ENCODE measurements at regions not wholly inside any gene's neighbourhood (a gene's known extent, or its start where the extent isn't known, plus 50 kb on each side); places are given as distances from the start of the nearest gene placed in this dataset.

DNA sequence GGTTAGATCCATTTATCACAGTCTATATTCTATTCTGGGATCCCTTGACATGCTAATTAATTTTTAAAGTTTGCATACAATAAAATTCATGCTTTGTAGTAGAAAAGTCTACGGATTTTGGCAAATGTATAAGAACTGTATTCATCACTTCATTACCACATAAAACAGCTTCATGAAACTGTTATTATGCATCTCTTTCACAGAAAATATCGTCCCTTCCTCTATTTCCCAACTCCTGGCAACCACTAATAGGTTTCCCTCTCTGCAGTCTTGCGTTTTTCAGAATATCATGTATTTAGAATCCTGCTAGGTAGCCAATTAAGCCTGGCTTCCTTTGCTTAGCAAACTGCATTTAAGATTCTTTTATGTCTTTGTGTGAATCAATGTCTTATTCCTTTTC is 441.3 kb upstream of the RGS17 start:
- no peak for DNase-seq (ENCODE audit: low read depth, low spot score)
- H3K4me3 ChIP-seq (ENCODE audit: low read depth, low read length), result no peak overlapping the region
- in situ Hi-C loops (cut with HindIII; ENCODE audit: low sequenced_read_pairs), result no loop called here
- TF ChIP-seq, protein P1, sequence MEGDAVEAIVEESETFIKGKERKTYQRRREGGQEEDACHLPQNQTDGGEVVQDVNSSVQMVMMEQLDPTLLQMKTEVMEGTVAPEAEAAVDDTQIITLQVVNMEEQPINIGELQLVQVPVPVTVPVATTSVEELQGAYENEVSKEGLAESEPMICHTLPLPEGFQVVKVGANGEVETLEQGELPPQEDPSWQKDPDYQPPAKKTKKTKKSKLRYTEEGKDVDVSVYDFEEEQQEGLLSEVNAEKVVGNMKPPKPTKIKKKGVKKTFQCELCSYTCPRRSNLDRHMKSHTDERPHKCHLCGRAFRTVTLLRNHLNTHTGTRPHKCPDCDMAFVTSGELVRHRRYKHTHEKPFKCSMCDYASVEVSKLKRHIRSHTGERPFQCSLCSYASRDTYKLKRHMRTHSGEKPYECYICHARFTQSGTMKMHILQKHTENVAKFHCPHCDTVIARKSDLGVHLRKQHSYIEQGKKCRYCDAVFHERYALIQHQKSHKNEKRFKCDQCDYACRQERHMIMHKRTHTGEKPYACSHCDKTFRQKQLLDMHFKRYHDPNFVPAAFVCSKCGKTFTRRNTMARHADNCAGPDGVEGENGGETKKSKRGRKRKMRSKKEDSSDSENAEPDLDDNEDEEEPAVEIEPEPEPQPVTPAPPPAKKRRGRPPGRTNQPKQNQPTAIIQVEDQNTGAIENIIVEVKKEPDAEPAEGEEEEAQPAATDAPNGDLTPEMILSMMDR (IDR thresholded peaks at IDR 0.05; ENCODE audit: low read depth, low read length), result no peak

DNA sequence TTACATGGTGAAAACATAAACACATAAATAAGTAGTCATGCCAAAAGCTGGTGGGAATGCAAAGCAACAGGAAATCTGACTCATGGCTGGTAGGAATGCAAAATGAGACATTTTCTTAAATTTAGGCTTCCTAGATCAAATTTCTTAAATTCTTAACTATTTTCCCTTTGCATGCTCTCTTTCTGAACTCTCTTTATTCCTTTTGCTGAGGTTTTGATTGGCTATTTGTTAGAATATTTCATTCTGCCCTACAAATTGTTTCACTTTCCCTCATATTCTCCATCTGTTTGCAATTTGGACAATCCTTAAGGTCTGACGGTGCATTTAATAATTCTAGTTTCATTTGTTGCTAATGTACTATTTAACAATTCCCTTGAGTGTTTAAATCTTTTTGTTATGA is 437.5 kb upstream of the RGS17 start:
- DNase-seq (ENCODE audit: low read depth, low spot score), result peak; percentile 49
- in situ Hi-C loops (cut with HindIII; ENCODE audit: low sequenced_read_pairs), result no loop called here
- TF ChIP-seq, protein P1 (IDR thresholded peaks at IDR 0.05; ENCODE audit: low read depth, low read length), result no peak
- H3K4me3 ChIP-seq (ENCODE audit: low read depth, low read length), result no peak overlapping the region

DNA sequence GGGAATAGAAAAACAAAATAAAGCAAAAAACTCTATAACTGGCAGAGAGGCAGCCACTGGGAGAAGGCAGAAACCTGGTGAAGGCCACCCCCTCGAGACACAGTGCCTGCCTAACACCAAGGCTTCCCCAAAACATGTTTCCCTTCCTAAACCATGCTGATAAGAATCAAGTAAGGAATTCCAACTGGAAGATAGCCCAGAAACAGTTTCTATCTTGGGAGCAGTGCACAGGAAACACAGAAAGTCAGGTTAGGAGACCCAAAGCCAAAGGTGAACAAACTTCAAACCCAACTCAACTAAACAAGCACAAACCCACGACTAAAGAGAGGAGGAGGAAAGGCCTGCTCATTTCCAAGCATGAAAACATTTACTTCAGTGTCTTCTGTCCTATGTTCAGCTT is 433.7 kb upstream of the RGS17 start:
- peak; percentile 14 for DNase-seq (ENCODE audit: low read depth, low spot score)
- TF ChIP-seq, protein P1 (IDR thresholded peaks at IDR 0.05; ENCODE audit: low read depth, low read length), result no peak
- H3K4me3 ChIP-seq (ENCODE audit: low read depth, low read length), result no peak overlapping the region
- in situ Hi-C loops (cut with HindIII; ENCODE audit: low sequenced_read_pairs), result no loop called here

DNA sequence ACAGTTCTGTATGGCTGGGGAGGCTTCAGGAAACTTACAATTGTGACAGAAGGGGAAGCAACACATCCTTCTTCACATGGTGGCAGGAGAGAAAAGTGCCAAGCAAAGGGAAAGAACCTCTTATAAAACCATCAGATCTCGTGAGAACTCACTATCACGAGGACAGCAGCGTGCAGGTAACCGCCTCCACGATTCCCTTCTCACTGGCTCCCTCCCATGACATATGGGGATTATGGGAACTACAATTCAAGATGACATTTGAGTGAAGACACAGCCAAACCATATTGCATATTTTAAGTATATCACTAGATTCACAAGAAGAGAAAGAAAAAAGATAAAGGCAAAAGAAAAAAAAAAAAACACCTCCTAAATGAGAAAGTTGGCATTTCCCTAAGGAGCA is 431.9 kb upstream of the RGS17 start:
- DNase-seq (ENCODE audit: low read depth, low spot score), result no peak
- no peak overlapping the region for H3K4me3 ChIP-seq (ENCODE audit: low read depth, low read length)
- in situ Hi-C loops (cut with HindIII; ENCODE audit: low sequenced_read_pairs), result no loop called here
- TF ChIP-seq, protein P1 (IDR thresholded peaks at IDR 0.05; ENCODE audit: low read depth, low read length), result no peak

DNA sequence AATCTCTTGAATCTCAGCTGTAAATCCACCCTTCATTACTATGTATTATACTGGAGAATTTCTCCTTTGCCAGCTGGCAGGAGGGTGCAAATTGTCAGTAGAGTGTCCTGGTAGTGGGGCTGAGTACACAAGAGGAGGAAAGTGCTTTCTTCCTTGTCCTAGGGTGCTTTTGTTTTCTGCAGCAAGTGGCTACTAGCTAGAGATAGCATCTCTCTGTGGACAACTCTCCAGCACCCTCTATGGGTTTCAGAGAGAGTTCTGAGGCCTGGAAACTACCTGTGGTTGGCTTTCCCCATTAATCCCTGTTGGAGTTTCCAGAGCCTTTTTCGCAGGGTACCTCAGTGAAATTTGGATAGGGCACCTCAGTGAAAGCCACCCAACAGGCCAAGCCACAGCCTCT is 422.5 kb upstream of the RGS17 start:
- H3K4me3 ChIP-seq (ENCODE audit: low read depth, low read length), result no peak overlapping the region
- in situ Hi-C loops (cut with HindIII; ENCODE audit: low sequenced_read_pairs), result no loop called here
- TF ChIP-seq, protein P1 (IDR thresholded peaks at IDR 0.05; ENCODE audit: low read depth, low read length), result peak; percentile 56
- no peak for DNase-seq (ENCODE audit: low read depth, low spot score)

DNA sequence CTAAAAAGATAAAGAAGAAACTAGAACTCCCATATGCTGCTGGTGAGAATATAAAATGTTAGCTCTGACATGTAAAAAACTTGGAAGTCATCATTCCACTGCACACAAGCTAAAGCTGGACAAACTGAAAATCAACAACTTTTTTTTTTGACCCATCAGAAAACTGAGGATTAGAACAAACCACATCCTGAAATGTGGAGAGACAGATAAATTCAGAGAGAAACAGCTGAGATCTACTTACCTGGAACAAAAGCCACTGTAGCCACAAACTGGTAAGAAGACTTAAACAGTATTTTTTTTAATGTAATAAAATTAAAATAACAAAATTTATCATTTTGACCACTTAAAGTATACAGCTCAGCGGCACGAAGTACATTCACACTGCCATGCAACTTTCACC is 408.5 kb upstream of the RGS17 start:
- TF ChIP-seq, protein P1 (IDR thresholded peaks at IDR 0.05; ENCODE audit: low read depth, low read length), result no peak
- DNase-seq (ENCODE audit: low read depth, low spot score), result no peak
- no peak overlapping the region for H3K4me3 ChIP-seq (ENCODE audit: low read depth, low read length)
- in situ Hi-C loops (cut with HindIII; ENCODE audit: low sequenced_read_pairs), result no loop called here

DNA sequence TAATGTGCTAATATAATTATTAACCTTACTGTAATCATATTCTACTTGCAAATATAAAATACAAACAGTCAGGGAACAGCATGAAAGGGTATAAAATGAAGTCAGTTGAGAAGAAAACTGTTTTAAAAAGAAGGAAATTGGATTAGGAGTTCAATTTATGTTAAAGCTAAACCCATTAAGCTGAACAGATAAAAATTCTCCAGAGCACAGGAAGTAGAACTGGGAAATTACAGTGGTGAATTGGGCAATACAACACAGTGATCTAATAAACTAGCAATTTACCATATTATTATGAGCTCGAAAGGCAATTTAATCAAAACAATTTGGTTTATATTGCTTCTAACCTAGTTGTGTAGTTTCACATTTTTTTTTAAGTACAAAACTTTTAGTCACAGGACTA is 407.4 kb upstream of the RGS17 start:
- no peak overlapping the region for H3K4me3 ChIP-seq (ENCODE audit: low read depth, low read length)
- TF ChIP-seq, protein P1 (IDR thresholded peaks at IDR 0.05; ENCODE audit: low read depth, low read length), result no peak
- DNase-seq (ENCODE audit: low read depth, low spot score), result no peak
- in situ Hi-C loops (cut with HindIII; ENCODE audit: low sequenced_read_pairs), result no loop called here

Measured in astrocyte of the spinal cord (primary cell).